Spleen (tissue), 7 donors: ENCODE measurements at regions not wholly inside any gene's neighbourhood (a gene's known extent, or its start where the extent isn't known, plus 50 kb on each side); places are given as distances from the start of the nearest gene placed in this dataset.

ENCODE experiments used
- CTCF ChIP-seq, 11 experiments: fragments of 200-600 bp in 7 of 11; fragments of 450-650 bp in 4 of 11; sonication (generic) in 4 of 11; IDR thresholded peaks in 8 of 11; conservative IDR thresholded peaks in 3 of 11; 1 replicate in 7 of 11; 2 replicates in 4 of 11; pipeline versions ENCODE4 v1.4.0 to v1.8.0; 2016 to 2021; ENCODE audit warnings: antibody characterized with exemption in 11 of 11, inconsistent platforms in 4 of 11, mild to moderate bottlenecking in 1 of 11
- POLR2AphosphoS5 ChIP-seq, 3 donors: sonication (generic); formaldehyde crosslinking; IDR thresholded peaks; one replicate each; pipeline ENCODE4 v1.5.1; 2017; ENCODE audit warnings: antibody characterized with exemption in 3 of 3
- donor health status: DM: no; HTN: no; CAD: no; lungs with moderate emphysema.
- donor health status: DM: no; HTN: no; CAD: no.
- donor health status: DM: no; HTN: no; CAD: no.

- TF ChIP-seq POLR2AphosphoS5 (IDR thresholded peaks at IDR 0.05) (no peak), CTCF (IDR thresholded peaks at IDR 0.05 in 8 of 11, conservative IDR thresholded peaks at IDR 0.05 in 3 of 11) (no peak)
Observed at GRCh38 chr14:28373721-28374120, 392.9 kb upstream of the FOXG1 start.
